SK-N-MC (cell line): ENCODE measurements at regions not wholly inside any gene's neighbourhood (a gene's known extent, or its start where the extent isn't known, plus 50 kb on each side); places are given as distances from the start of the nearest gene placed in this dataset.

Experiments used
- DNase-seq: peaks from one replicate; pipeline ENCODE4 v3.0.0-alpha.2; 2011; ENCODE audit warnings: low read depth, low spot score
- H3K27ac ChIP-seq: fragments of 200-600 bp; sonication (generic); 2 replicates; pipeline ENCODE4 v1.5.1; 2016; ENCODE audit warnings: mixed run types
- H3K36me3 ChIP-seq: fragments of 200-600 bp; sonication (generic); 2 replicates; pipeline ENCODE4 v1.6.1; 2017; ENCODE audit warnings: antibody characterized with exemption, low read length, mixed read lengths; ENCODE audit not compliant: insufficient read depth
- H3K4me3 ChIP-seq: fragments of 200-600 bp; sonication (generic); 2 replicates; pipeline ENCODE4 v1.5.1; 2016
- H3K9ac ChIP-seq: fragments of 200-600 bp; sonication (generic); 2 replicates; pipeline ENCODE4 v1.8.0; 2017; ENCODE audit warnings: mixed run types, mixed read lengths; ENCODE audit not compliant: insufficient read length
- H3K9me3 ChIP-seq: fragments of 200-600 bp; sonication (generic); 2 replicates; pipeline ENCODE4 v1.6.1; 2017; ENCODE audit warnings: low read depth, mild to moderate bottlenecking, antibody characterized with exemption, low read length, moderate library complexity, mixed read lengths
- EZH2 ChIP-seq: fragments of 200-600 bp; sonication (generic); IDR thresholded peaks from one replicate; pipeline ENCODE4 v1.6.1; 2017; ENCODE audit warnings: antibody characterized with exemption
- FOXP2 ChIP-seq: optimal IDR thresholded peaks from 2 replicates; pipeline ENCODE3; 2011; ENCODE audit warnings: mild to moderate bottlenecking, moderate library complexity; ENCODE audit not compliant: insufficient read depth; ENCODE audit errors: extremely low read length, control extremely low read depth
- POLR2AphosphoS5 ChIP-seq: IDR thresholded peaks from 2 replicates; pipeline ENCODE4 v1.6.1; 2012; ENCODE audit warnings: mild to moderate bottlenecking, low read depth, low read length, borderline replicate concordance

DNA sequence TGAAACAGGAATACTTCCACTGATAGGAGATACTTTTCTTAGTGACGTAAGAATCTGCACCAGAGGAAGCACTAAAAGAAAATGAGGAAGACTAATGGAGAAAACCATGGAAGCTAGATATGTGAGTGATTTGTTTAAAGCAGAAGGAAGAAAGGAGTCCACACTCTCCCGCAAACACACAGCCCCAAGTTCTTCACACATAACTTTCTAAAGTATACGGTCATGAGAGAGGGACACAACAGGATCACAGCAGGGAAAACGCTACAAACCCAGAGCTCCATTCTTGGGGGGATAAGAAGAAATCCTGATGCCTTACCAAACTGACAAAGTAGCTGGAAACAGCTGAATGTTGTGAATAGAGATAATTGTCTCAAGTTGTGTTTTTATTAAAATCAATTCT is 222.2 kb upstream of the TMEM161B start:
- H3K36me3 ChIP-seq, result no peaks in the 10 kb centered on the region
- TF ChIP-seq POLR2AphosphoS5, result no peak
- TF ChIP-seq EZH2, result no peak
- no peak for TF ChIP-seq FOXP2
- no peak for DNase-seq
- H3K4me3 ChIP-seq, result no peak overlapping the region
- H3K27ac ChIP-seq, result no peak overlapping the region
- no peak overlapping the region for H3K9ac ChIP-seq
- no peaks in the 10 kb centered on the region for H3K9me3 ChIP-seq

DNA sequence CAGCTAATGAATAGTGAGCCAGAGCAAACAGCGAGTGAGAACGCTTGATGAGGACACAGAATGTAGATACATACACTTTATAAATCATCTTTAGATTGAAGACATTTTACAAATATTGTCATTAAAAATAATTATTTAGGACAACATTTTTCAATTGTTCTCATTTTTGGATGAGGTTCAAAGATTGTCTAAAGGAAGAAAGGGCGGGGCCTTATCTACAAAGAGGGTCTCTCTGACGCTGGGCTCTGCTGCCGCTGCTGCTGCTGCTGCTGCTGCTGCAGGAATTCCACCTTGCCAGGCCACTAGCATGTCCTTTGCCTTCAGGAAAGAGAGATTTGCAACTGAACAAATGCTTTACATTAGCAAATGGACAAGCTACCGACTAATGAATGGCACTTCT is 220.7 kb upstream of the TMEM161B start:
- Histone ChIP-seq H3K9me3 (no peaks in the 10 kb centered on the region), H3K36me3 (no peaks in the 10 kb centered on the region), H3K27ac (no peak overlapping the region), H3K4me3 (no peak overlapping the region), H3K9ac (no peak overlapping the region)
- DNase-seq, result no peak
- TF ChIP-seq EZH2 (no peak), POLR2AphosphoS5 (no peak), FOXP2 (no peak)

DNA sequence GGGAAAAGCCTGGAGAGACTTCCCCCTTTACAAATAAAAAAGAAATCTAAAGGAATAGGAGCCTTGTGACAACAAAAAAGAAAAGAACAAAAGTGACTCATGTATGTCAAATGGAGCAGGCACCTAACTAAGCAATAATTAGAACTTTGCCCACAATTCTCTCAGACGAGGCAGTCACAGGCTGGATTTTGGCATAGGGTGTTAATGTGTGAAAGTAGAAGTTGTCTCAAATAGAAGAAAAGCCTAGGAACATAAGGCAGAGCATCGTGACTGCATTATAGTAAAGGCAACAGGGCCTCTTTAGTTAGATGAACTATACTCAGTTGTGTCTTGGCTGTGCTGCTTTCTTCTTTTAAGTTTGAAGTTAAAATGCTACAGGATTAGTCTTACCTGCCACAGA is 219.9 kb upstream of the TMEM161B start:
- no peak for TF ChIP-seq POLR2AphosphoS5
- no peak for TF ChIP-seq FOXP2
- TF ChIP-seq EZH2, result no peak
- DNase-seq, result no peak
- Histone ChIP-seq H3K27ac (no peak overlapping the region), H3K9ac (no peak overlapping the region), H3K4me3 (no peak overlapping the region), H3K36me3 (no peaks in the 10 kb centered on the region), H3K9me3 (no peaks in the 10 kb centered on the region)

DNA sequence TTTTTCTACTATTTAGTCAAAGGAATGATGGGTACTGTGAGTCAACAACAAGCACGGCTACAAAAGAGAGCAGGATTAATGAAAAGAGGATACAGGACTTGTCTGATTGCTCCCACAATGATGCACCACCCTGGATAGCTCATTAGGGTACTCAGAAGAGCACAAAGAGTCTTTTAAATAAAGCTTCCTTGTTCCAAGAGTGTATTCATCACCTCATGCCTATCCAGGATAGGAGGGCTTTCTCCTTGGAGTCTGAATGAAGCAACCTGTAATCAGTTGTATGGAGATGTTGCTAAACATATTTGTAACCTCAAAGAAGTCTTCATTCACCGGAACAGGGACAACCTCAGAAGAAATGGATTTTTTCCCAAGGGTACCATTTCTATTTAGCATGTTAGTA is 219.5 kb upstream of the TMEM161B start:
- Histone ChIP-seq H3K27ac (no peak overlapping the region), H3K9me3 (no peaks in the 10 kb centered on the region), H3K4me3 (no peak overlapping the region), H3K36me3 (no peaks in the 10 kb centered on the region), H3K9ac (no peak overlapping the region)
- no peak for DNase-seq
- TF ChIP-seq FOXP2 (no peak), EZH2 (no peak), POLR2AphosphoS5 (no peak)

DNA sequence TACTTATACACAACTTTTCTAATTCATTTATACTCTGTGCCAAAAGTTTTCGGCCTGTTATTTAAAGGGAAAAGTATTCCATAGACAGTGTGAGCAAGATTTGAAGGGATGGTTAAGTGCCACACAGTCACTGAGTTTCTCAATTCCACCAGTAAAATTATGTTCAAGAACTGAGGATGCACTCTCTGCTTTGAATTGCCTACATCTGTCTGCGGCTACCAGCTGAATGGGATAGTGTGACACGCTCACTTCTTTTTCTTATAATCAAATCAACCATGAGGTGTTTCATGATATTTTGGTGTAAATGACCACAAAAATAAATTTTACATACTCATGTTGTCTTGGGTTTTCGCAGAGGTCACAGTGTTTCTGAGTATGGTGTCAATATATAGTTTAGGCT is 218.4 kb upstream of the TMEM161B start:
- no peak overlapping the region for H3K27ac ChIP-seq
- no peak overlapping the region for H3K9ac ChIP-seq
- no peak for DNase-seq
- no peak for TF ChIP-seq FOXP2
- no peaks in the 10 kb centered on the region for H3K36me3 ChIP-seq
- no peaks in the 10 kb centered on the region for H3K9me3 ChIP-seq
- no peak overlapping the region for H3K4me3 ChIP-seq

DNA sequence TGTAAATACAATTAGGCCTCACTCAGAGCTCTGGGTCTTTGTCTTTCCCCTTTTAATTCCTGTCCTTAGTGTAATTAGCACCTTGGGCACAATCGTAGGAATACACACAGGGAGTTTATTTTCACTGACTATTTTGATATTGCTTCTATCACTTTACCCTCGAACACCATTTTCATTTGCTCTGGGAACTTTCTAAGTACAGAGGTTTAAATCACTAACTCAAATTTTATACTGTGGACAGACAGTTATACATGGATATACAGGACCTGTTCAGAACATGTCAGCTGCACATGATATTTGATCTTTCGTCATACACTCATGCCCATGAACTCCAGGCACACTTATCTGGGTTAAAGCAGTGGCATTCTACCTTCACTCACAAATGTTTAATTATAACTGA is 217.8 kb upstream of the TMEM161B start:
- no peak for TF ChIP-seq EZH2
- TF ChIP-seq FOXP2, result no peak
- no peak for TF ChIP-seq POLR2AphosphoS5
- H3K9ac ChIP-seq, result no peak overlapping the region
- H3K36me3 ChIP-seq, result no peaks in the 10 kb centered on the region
- H3K27ac ChIP-seq, result no peak overlapping the region
- DNase-seq, result no peak
- H3K9me3 ChIP-seq, result no peaks in the 10 kb centered on the region
- H3K4me3 ChIP-seq, result no peak overlapping the region

DNA sequence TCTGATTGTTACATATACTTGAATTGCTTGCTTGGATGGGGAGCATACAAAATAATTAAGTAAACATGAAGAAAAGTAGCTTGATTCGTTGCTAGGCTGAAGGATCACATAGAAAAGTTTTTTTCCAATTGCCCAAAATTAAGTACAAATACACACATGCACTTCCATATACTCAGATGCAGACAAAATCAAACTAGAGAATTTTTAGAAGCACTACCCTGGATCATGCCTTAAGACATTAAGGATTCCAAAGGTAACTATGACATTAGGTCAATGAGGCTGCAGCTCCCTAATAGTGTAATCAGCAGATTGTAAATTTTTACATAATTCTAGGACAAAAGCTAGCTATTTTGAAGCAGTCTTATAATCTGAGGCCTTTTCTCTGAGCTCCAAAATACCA is 216.9 kb upstream of the TMEM161B start:
- no peak overlapping the region for H3K4me3 ChIP-seq
- H3K27ac ChIP-seq, result no peak overlapping the region
- DNase-seq, result no peak
- H3K9me3 ChIP-seq, result no peaks in the 10 kb centered on the region
- no peaks in the 10 kb centered on the region for H3K36me3 ChIP-seq
- TF ChIP-seq FOXP2, result no peak
- TF ChIP-seq POLR2AphosphoS5, result no peak
- TF ChIP-seq EZH2, result no peak
- no peak overlapping the region for H3K9ac ChIP-seq

DNA sequence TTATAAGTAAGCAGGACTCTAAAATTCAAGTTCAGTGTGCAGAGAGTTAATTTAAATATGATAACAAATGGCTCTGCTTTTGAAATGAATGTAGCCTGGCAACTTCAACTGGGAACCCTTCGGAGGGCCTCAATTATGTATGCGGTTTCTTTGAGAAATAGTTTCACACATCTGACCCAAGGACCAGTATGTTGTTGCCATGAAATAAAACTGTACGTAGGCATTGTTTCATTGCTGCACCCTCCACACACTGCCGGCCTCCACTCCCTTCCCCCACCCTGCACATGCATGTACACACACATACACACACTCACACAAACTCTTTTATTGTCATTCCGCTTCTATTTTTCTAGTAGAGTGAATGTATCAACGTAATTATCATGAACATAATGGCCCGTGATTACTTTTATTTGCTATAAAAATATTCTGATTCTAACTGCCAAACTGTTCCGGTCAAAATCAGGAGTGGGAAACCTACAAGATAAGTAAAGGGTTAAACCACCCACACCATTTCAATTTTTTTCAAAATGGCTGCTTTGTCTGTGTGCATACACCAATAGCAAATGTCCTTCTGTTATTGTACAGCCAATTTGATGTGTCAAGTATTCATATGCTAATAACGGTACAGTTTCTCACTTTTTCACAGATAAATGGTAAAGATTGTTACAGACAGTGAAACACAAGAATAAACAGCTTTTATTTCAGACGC is 215.5 kb upstream of the TMEM161B start:
- DNase-seq, result no peak

DNA sequence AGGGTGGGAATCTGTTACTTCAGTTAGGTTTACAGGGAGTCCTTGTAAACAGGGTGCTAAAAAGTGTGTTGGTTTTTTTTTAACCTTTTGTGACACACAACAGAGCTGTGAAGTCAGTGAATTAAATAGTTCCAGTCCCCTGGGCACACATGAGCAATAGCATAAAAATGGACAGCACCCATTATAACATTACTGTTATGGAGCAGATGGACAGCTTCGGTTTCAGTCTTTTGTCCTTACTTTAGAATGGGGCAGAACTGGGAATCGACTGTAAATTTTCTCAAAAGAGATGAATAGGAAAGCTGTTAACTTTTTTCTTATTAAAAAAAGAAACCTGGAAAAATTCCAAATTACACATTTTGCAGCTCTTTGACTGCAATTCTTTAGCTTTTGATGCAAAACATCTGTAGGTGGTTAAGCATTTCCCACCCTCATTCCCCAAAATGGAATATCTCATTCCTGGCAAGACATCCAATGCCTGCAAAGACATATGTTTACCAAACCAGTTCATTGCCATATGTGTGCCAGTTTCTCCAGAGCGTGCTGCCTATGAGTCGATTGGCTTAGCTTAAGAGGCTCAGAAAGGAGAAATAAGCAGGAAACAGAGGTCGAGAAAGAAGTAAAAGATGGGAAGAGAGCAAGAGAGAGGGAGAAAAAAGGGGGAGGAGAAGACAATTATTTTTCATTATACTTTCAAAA is 212.3 kb upstream of the TMEM161B start:
- TF ChIP-seq POLR2AphosphoS5, result no peak
- no peak for TF ChIP-seq EZH2
- TF ChIP-seq FOXP2, result peak; percentile 30
- H3K4me3 ChIP-seq, result peak overlapping the region; percentile 66
- peak; percentile 3 for DNase-seq
- no peaks in the 10 kb centered on the region for H3K36me3 ChIP-seq
- H3K9ac ChIP-seq, result no peak overlapping the region
- peak overlapping the region; percentile 60 for H3K27ac ChIP-seq
- H3K9me3 ChIP-seq, result no peaks in the 10 kb centered on the region

More for the DNA sequence above, 215.5 kb upstream of the TMEM161B start:
- no peak overlapping the region for H3K9ac ChIP-seq
- peak overlapping the region; percentile 42; the same call in 1 of the 2 replicates for H3K27ac ChIP-seq
- no peaks in the 10 kb centered on the region for H3K36me3 ChIP-seq
- no peak overlapping the region for H3K4me3 ChIP-seq
- TF ChIP-seq FOXP2, result no peak
- TF ChIP-seq POLR2AphosphoS5, result no peak
- TF ChIP-seq EZH2, result no peak
- no peaks in the 10 kb centered on the region for H3K9me3 ChIP-seq
